Testis (tissue), 2 donors: ENCODE measurements at regions not wholly inside any gene's neighbourhood (a gene's known extent, or its start where the extent isn't known, plus 50 kb on each side); places are given as distances from the start of the nearest gene placed in this dataset.

Source experiments
- CTCF ChIP-seq, 3 experiments: fragments of 450-650 bp in 2 of 3; fragments of 200-600 bp in 1 of 3; sonication (generic) in 1 of 3; IDR thresholded peaks; one replicate each; pipeline ENCODE4 v1.5.1; 2016 to 2019; ENCODE audit warnings: antibody characterized with exemption in 3 of 3, mild to moderate bottlenecking in 2 of 3, moderate library complexity in 1 of 3
- POLR2A ChIP-seq: fragments of 450-650 bp; IDR thresholded peaks from one replicate; pipeline ENCODE4 v1.6.1; 2017; ENCODE audit warnings: antibody characterized with exemption, mild to moderate bottlenecking, moderate library complexity

GRCh38 chr5:82367930-82368329, 89.8 kb upstream of the RPS23 start:
- no peak for TF ChIP-seq CTCF (IDR thresholded peaks at IDR 0.05)
- TF ChIP-seq POLR2A = no peak
